Upper lobe of left lung (tissue), 4 donors: ENCODE measurements at regions not wholly inside any gene's neighbourhood (a gene's known extent, or its start where the extent isn't known, plus 50 kb on each side); places are given as distances from the start of the nearest gene placed in this dataset.

ENCODE experiments used
- CTCF ChIP-seq, 6 experiments: fragments of 450-650 bp in 4 of 6; fragments of 200-600 bp in 2 of 6; sonication (generic) in 2 of 6; IDR thresholded peaks; one replicate each; pipeline ENCODE4 v1.5.1; 2016 to 2019; ENCODE audit warnings: antibody characterized with exemption in 6 of 6
- EP300 ChIP-seq, 4 donors: sonication (generic); formaldehyde crosslinking; IDR thresholded peaks; one replicate each; pipeline ENCODE4 v1.5.1; 2017; ENCODE audit warnings: antibody characterized with exemption in 4 of 4, control low read depth in 2 of 4
- POLR2A ChIP-seq, 4 donors: fragments of 450-650 bp; IDR thresholded peaks; one replicate each; pipeline ENCODE4 v1.5.1; 2016 to 2017; ENCODE audit warnings: antibody characterized with exemption in 4 of 4, mild to moderate bottlenecking in 2 of 4
- POLR2AphosphoS5 ChIP-seq, 2 donors: sonication (generic); formaldehyde crosslinking; IDR thresholded peaks; one replicate each; pipeline ENCODE4 v1.5.1; 2017; ENCODE audit warnings: antibody characterized with exemption in 2 of 2

DNA sequence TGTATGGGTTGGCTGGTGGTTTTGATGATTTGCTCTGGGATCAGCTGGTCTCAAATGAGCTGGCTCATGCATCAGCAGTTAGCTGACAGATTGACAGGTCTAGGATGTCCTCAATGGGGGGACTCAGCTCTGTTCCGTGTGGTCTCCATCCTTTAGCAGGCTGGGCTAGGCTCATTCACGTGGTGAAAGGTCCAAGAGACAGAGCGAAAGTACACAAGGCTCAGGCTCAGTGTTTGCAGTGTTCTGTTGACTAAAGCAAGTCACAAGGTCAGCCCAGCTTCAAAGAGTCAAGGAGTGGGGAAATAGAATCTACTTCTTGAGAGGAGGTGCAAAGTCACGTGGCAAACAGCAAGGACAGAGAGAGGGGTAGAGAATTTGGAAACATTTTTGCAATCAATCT is 126.5 kb upstream of the CMC1 start:
- TF ChIP-seq CTCF (IDR thresholded peaks at IDR 0.05) (no peak), POLR2A (IDR thresholded peaks at IDR 0.05) (no peak), POLR2AphosphoS5 (IDR thresholded peaks at IDR 0.05) (no peak), EP300 (IDR thresholded peaks at IDR 0.05) (no peak)
